Mesothelial cell of epicardium (in vitro differentiated cells): ENCODE measurements at regions not wholly inside any gene's neighbourhood (a gene's known extent, or its start where the extent isn't known, plus 50 kb on each side); places are given as distances from the start of the nearest gene placed in this dataset.

Experiments used
- DNase-seq, 2 experiments: peaks; one replicate each; pipeline ENCODE4 v3.0.0; 2021; ENCODE audit warnings: low spot score in 2 of 2; ENCODE audit not compliant: unreplicated experiment in 2 of 2
- H3K27ac Mint-ChIP-seq: 2 replicates; pipeline ENCODE4 v1.8.0; 2021; ENCODE audit warnings: mixed read lengths
- H3K27me3 Mint-ChIP-seq: 2 replicates; pipeline ENCODE4 v1.8.0; 2021; ENCODE audit warnings: low read depth, mixed read lengths
- H3K36me3 Mint-ChIP-seq: 2 replicates; pipeline ENCODE4 v1.8.0; 2021; ENCODE audit warnings: mixed read lengths
- H3K4me1 Mint-ChIP-seq: 2 replicates; pipeline ENCODE4 v1.8.0; 2021; ENCODE audit warnings: mixed read lengths
- H3K4me3 Mint-ChIP-seq: 2 replicates; pipeline ENCODE4 v1.8.0; 2021; ENCODE audit warnings: mild to moderate bottlenecking, moderate library complexity, mixed read lengths
- H3K9me3 Mint-ChIP-seq: 2 replicates; pipeline ENCODE4 v1.8.0; 2021; ENCODE audit warnings: mixed read lengths
- CTCF ChIP-seq: fragments of 200-600 bp; sonication (generic); IDR thresholded peaks from one replicate; pipeline ENCODE4 v1.5.0; 2021; ENCODE audit warnings: antibody characterized with exemption; ENCODE audit not compliant: unreplicated experiment

- no peaks in the 10 kb centered on the region for H3K36me3 Mint-ChIP-seq
- H3K4me1 Mint-ChIP-seq = no peaks in the 10 kb centered on the region
- H3K9me3 Mint-ChIP-seq = peaks cover 6% of the 10 kb centered on the region
- H3K27ac Mint-ChIP-seq = no peak overlapping the region
- no peak for DNase-seq
- no peak overlapping the region for H3K4me3 Mint-ChIP-seq
- no peaks in the 10 kb centered on the region for H3K27me3 Mint-ChIP-seq
- TF ChIP-seq CTCF = no peak
Measured at GRCh38 chr4:36966756-36967460, 277.6 kb upstream of the NWD2 start.

- Mint-ChIP-seq H3K4me3 (no peak overlapping the region), H3K27ac (no peak overlapping the region), H3K9me3 (no peaks in the 10 kb centered on the region), H3K27me3 (peaks cover 3% of the 10 kb centered on the region), H3K36me3 (no peaks in the 10 kb centered on the region), H3K4me1 (no peaks in the 10 kb centered on the region)
- DNase-seq = no peak
- no peak for TF ChIP-seq CTCF
Measured at GRCh38 chr4:36979533-36979932, 265.0 kb upstream of the NWD2 start.

DNA sequence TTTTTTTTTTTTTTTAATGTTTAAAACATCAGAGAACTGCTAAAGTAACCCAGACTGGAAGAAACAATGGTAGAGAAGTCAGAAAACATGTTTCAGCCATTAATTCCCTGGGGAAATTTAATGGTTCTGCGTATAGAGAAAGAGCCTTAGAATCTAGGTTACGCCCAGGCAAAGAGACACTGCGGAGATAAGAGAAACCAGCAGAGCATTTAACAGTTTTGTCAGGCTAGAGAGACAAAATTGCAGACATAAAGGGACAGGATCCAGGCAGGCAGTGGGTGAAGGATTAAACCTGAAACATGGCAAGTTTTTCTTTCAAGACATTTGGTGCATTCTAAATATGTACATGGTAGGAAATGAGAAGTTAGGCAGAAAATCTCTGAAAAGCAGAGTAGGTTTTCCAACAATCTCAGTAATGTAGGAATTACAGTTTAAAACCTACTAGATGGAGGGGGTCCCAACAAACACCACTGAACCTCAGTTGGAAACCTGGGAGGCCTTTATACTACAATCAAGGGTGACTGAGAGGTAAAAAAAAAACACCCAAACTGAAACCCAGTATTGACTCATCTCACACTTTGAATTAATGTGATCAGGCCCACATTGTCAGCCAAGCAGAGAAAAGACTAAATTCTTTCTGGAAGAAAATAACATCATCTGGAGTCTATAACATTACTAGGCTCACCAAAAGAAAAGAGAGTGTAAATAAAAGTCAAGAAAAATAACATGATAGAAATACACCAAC, 254.2 kb upstream of the NWD2 start:
- Mint-ChIP-seq H3K4me1 (no peaks in the 10 kb centered on the region), H3K27me3 (no peaks in the 10 kb centered on the region), H3K36me3 (no peaks in the 10 kb centered on the region), H3K4me3 (no peak overlapping the region), H3K27ac (no peak overlapping the region), H3K9me3 (peaks cover 5% of the 10 kb centered on the region)
- no peak for DNase-seq
- no peak for TF ChIP-seq CTCF

- Mint-ChIP-seq H3K4me1 (no peaks in the 10 kb centered on the region), H3K9me3 (no peaks in the 10 kb centered on the region), H3K4me3 (no peak overlapping the region), H3K36me3 (no peaks in the 10 kb centered on the region), H3K27me3 (no peaks in the 10 kb centered on the region), H3K27ac (no peak overlapping the region)
- no peak for DNase-seq
- TF ChIP-seq CTCF = no peak
Measured at GRCh38 chr4:36997727-36998126, 246.8 kb upstream of the NWD2 start.

DNA sequence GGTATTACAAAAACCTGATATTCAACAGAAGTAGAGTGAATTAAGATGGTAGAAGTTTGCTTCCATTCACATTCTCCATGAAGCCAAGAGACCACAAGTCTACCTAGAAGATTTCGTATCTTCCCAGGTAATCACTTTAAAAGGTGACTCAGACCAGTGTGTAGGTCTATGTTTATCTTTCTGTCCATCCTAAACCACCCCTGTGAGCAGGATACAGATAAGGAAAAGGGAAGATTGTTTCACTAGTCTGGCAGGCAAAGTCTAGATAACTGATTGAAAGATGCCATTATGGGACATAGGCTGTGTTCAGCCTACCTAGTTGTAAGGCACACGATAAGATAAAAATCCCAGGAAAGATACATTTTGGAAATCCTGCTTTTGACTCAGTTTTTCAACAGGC, 244.3 kb upstream of the NWD2 start:
- no peaks in the 10 kb centered on the region for H3K4me1 Mint-ChIP-seq
- H3K9me3 Mint-ChIP-seq = peaks cover 12% of the 10 kb centered on the region
- TF ChIP-seq CTCF = no peak
- H3K27ac Mint-ChIP-seq = no peak overlapping the region
- no peak for DNase-seq
- H3K27me3 Mint-ChIP-seq = no peaks in the 10 kb centered on the region
- H3K36me3 Mint-ChIP-seq = no peaks in the 10 kb centered on the region
- H3K4me3 Mint-ChIP-seq = no peak overlapping the region
